Transverse colon (tissue), 4 donors: ENCODE measurements at regions not wholly inside any gene's neighbourhood (a gene's known extent, or its start where the extent isn't known, plus 50 kb on each side); places are given as distances from the start of the nearest gene placed in this dataset.

Experiments used
- DNase-seq: peaks from one replicate; pipeline ENCODE4 v3.0.0-alpha.2; 2019
- H3K27ac ChIP-seq, 4 donors: fragments of 200-600 bp; sonication (generic); 2 replicates each; pipeline ENCODE4 v1.5.1; 2016 to 2018; ENCODE audit warnings: inconsistent platforms in 4 of 4
- H3K27me3 ChIP-seq: fragments of 200-600 bp; sonication (generic); 2 replicates; pipeline ENCODE4 v1.5.1; 2017; ENCODE audit warnings: inconsistent platforms
- H3K36me3 ChIP-seq, 4 donors: fragments of 200-600 bp; sonication (generic); 2 replicates each; pipeline ENCODE4 v1.5.1; 2017 to 2019; ENCODE audit warnings: inconsistent platforms in 4 of 4
- H3K4me1 ChIP-seq, 4 donors: fragments of 200-600 bp; sonication (generic); 2 replicates each; pipeline ENCODE4 v1.5.1; 2017 to 2020; ENCODE audit warnings: inconsistent platforms in 4 of 4
- H3K4me3 ChIP-seq, 4 donors: fragments of 200-600 bp; sonication (generic); 1 replicate in 1 of 4; 2 replicates in 3 of 4; pipeline versions ENCODE4 v1.5.1 to v1.6.1; 2017 to 2019; ENCODE audit warnings: inconsistent platforms in 4 of 4
- H3K9me3 ChIP-seq, 2 donors: fragments of 200-600 bp; sonication (generic); 2 replicates each; pipeline ENCODE4 v1.5.1; 2017 to 2019; ENCODE audit warnings: inconsistent platforms in 2 of 2
- CTCF ChIP-seq, 5 experiments: fragments of 200-600 bp in 3 of 5; fragments of 450-650 bp in 2 of 5; sonication (generic) in 3 of 5; IDR thresholded peaks; 1 replicate in 2 of 5; 2 replicates in 3 of 5; pipeline ENCODE4 v1.5.1; 2016 to 2017; ENCODE audit warnings: antibody characterized with exemption in 5 of 5, inconsistent platforms in 3 of 5, mild to moderate bottlenecking in 2 of 5, moderate library complexity in 1 of 5
- EP300 ChIP-seq: sonication (generic); formaldehyde crosslinking; IDR thresholded peaks from one replicate; pipeline ENCODE4 v1.6.1; 2017; ENCODE audit warnings: antibody characterized with exemption, low read depth
- POLR2A ChIP-seq: fragments of 450-650 bp; IDR thresholded peaks from one replicate; pipeline ENCODE4 v1.6.1; 2016; ENCODE audit warnings: antibody characterized with exemption, mild to moderate bottlenecking, moderate library complexity
- POLR2AphosphoS5 ChIP-seq, 3 donors: sonication (generic); formaldehyde crosslinking; IDR thresholded peaks; one replicate each; pipeline ENCODE4 v1.6.1; 2016; ENCODE audit warnings: antibody characterized with exemption in 3 of 3
- WGBS, 2 donors: methylation state at CpG; one replicate each; pipeline ENCODE4 v1.1.5; 2018; ENCODE audit warnings: low coverage in 1 of 2; 5-methylcytosine and 5-hydroxymethylcytosine counted together
- in situ Hi-C, 4 donors: fragments of 200-750 bp; cut with MboI; loops; one replicate each; pipeline versions ENCODE4 v1.15.0 to v1.15.1; 2017; ENCODE audit warnings: low sequenced_read_pairs in 3 of 4, low pct_ligation_motif_present in 1 of 4, low pct_unique_long_range_greater_than_20kb in 1 of 4
- intact Hi-C: fragments of 100-400 bp; cut with DNase I; formaldehyde crosslinking; loops from one replicate; pipeline ENCODE4 v1.15.1; 2023; ENCODE audit warnings: low total_unique reads

GRCh38 chr21:31570824-31571566 lies 88.5 kb upstream of the SOD1 start:
- intact Hi-C loops (no loop called here), in situ Hi-C loops (no loop called here)
- Histone ChIP-seq H3K36me3 (no peaks in the 10 kb centered on the region), H3K27ac (no peak overlapping the region), H3K9me3 (no peaks in the 10 kb centered on the region), H3K27me3 (no peaks in the 10 kb centered on the region), H3K4me3 (no peak overlapping the region), H3K4me1 (no peaks in the 10 kb centered on the region)
- WGBS, 2 donors, result 66 to 80% methylated on average over 4 to 8 of the region's 8 CpGs
- TF ChIP-seq POLR2AphosphoS5 (IDR thresholded peaks at IDR 0.05) (no peak), CTCF (IDR thresholded peaks at IDR 0.05) (no peak), EP300 (no peak), POLR2A (no peak)
- no peak for DNase-seq

- 56% methylated on average over 7 of the region's 7 CpGs; no CpG with 5 or more reads in 1 of the 2 donors for WGBS, 2 donors
- in situ Hi-C loops, result no loop called here
Measured at GRCh38 chr21:31566611-31567010, 92.9 kb upstream of the SOD1 start.

GRCh38 chr21:31566064-31566463 lies 93.4 kb upstream of the SOD1 start:
- Histone ChIP-seq H3K27me3 (no peaks in the 10 kb centered on the region), H3K36me3 (no peaks in the 10 kb centered on the region), H3K9me3 (no peaks in the 10 kb centered on the region), H3K4me1 (no peaks in the 10 kb centered on the region), H3K4me3 (no peak overlapping the region), H3K27ac (no peak overlapping the region)
- in situ Hi-C loops (no loop called here), intact Hi-C loops (no loop called here)
- TF ChIP-seq CTCF (IDR thresholded peaks at IDR 0.05) (no peak), POLR2A (no peak), POLR2AphosphoS5 (IDR thresholded peaks at IDR 0.05) (no peak), EP300 (no peak)
- DNase-seq, result no peak

More at GRCh38 chr21:31566611-31567010, 92.9 kb upstream of the SOD1 start:
- Histone ChIP-seq H3K4me1 (no peaks in the 10 kb centered on the region), H3K9me3 (no peaks in the 10 kb centered on the region), H3K36me3 (no peaks in the 10 kb centered on the region), H3K27me3 (no peaks in the 10 kb centered on the region), H3K27ac (no peak overlapping the region), H3K4me3 (no peak overlapping the region)
- intact Hi-C loops, result no loop called here
- no peak for DNase-seq
- TF ChIP-seq POLR2AphosphoS5 (IDR thresholded peaks at IDR 0.05), result no peak
- TF ChIP-seq EP300, result no peak
- TF ChIP-seq CTCF (IDR thresholded peaks at IDR 0.05), result no peak
- TF ChIP-seq POLR2A, result no peak

- intact Hi-C loops, result no loop called here
- DNase-seq, result no peak
- H3K36me3 ChIP-seq, result no peaks in the 10 kb centered on the region
- H3K4me1 ChIP-seq, result peaks cover 0 to 6% (median 0%) of the 10 kb centered on the region in 4 donors
- 86 to 87% methylated on average over 5 to 9 of the region's 9 CpGs for WGBS, 2 donors
- H3K4me3 ChIP-seq, result no peak overlapping the region
- no peaks in the 10 kb centered on the region for H3K9me3 ChIP-seq
- no peak for TF ChIP-seq POLR2AphosphoS5 (IDR thresholded peaks at IDR 0.05)
- no peak for TF ChIP-seq CTCF (IDR thresholded peaks at IDR 0.05)
- TF ChIP-seq POLR2A, result no peak
- TF ChIP-seq EP300, result no peak
- no peak overlapping the region for H3K27ac ChIP-seq
- peaks cover 6% of the 10 kb centered on the region for H3K27me3 ChIP-seq
- in situ Hi-C loops, result no loop called here
Measured at GRCh38 chr21:31564439-31564838, 95.1 kb upstream of the SOD1 start.
